Adipocyte (in vitro differentiated cells): ENCODE measurements at regions not wholly inside any gene's neighbourhood (a gene's known extent, or its start where the extent isn't known, plus 50 kb on each side); places are given as distances from the start of the nearest gene placed in this dataset.

Experiments used
- DNase-seq: peaks from one replicate; pipeline ENCODE4 v3.0.0-alpha.2; 2015; ENCODE audit warnings: low read depth
- H3K27me3 ChIP-seq: replicated peaks from 2 replicates; pipeline ENCODE4 v1.7.0; 2013; ENCODE audit warnings: mild to moderate bottlenecking, low read length, moderate library complexity; ENCODE audit not compliant: control insufficient read depth, insufficient read depth
- H3K36me3 ChIP-seq: 2 replicates; pipeline ENCODE4 v1.7.0; 2013; ENCODE audit warnings: low read length, mild to moderate bottlenecking, moderate library complexity; ENCODE audit not compliant: control insufficient read depth, insufficient read depth, severe bottlenecking
- H3K4me1 ChIP-seq: 2 replicates; pipeline ENCODE4 v1.7.0; 2013; ENCODE audit warnings: mild to moderate bottlenecking, low read length, moderate library complexity; ENCODE audit not compliant: control insufficient read depth, insufficient read depth
- H3K4me3 ChIP-seq: 2 replicates; pipeline ENCODE4 v1.7.0; 2013; ENCODE audit warnings: mild to moderate bottlenecking, low read length, moderate library complexity
- H3K9ac ChIP-seq: 2 replicates; pipeline ENCODE4 v1.7.0; 2013; ENCODE audit warnings: mild to moderate bottlenecking, low read length, moderate library complexity
- H3K9me3 ChIP-seq: 2 replicates; pipeline ENCODE4 v1.7.0; 2013; ENCODE audit warnings: mild to moderate bottlenecking, low read length, moderate library complexity; ENCODE audit not compliant: control insufficient read depth

- Histone ChIP-seq H3K27me3 (no peaks in the 10 kb centered on the region), H3K4me1 (peaks cover 19% of the 10 kb centered on the region), H3K36me3 (no peaks in the 10 kb centered on the region), H3K9me3 (no peaks in the 10 kb centered on the region), H3K4me3 (no peak overlapping the region), H3K9ac (no peak overlapping the region)
- DNase-seq, result no peak
Observed at GRCh38 chr9:26756881-26757280, 135.7 kb downstream of the CAAP1 start.

DNA sequence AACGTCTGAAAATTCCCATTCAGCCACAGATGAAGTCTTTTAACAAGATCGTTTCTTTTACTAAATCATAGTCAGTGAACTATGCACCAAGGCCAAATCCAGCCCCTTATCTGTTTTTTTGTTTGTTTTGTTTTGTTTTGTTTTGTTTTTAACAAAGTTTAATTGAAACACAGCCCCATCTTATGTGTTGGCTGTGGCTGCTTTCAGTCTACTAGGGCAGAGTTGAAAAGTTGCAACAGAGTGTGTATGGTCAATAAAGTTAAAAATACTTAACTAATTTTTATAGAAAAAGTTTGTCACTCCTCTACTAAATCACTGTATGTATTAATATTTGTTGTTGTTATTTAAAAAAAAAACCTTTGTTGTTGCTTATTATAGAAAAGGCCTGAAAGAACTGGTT lies 137.1 kb downstream of the CAAP1 start:
- H3K36me3 ChIP-seq, result no peaks in the 10 kb centered on the region
- H3K4me3 ChIP-seq, result peak overlapping the region; percentile 14
- H3K9me3 ChIP-seq, result no peaks in the 10 kb centered on the region
- no peaks in the 10 kb centered on the region for H3K27me3 ChIP-seq
- H3K9ac ChIP-seq, result peak overlapping the region; percentile 58
- peaks cover 19% of the 10 kb centered on the region for H3K4me1 ChIP-seq
- DNase-seq, result no peak

- Histone ChIP-seq H3K9me3 (no peaks in the 10 kb centered on the region), H3K9ac (no peak overlapping the region), H3K36me3 (no peaks in the 10 kb centered on the region), H3K4me3 (no peak overlapping the region), H3K27me3 (no peaks in the 10 kb centered on the region), H3K4me1 (peaks cover 19% of the 10 kb centered on the region)
- DNase-seq, result no peak
Observed at GRCh38 chr9:26754509-26755164, 138.0 kb downstream of the CAAP1 start.

DNA sequence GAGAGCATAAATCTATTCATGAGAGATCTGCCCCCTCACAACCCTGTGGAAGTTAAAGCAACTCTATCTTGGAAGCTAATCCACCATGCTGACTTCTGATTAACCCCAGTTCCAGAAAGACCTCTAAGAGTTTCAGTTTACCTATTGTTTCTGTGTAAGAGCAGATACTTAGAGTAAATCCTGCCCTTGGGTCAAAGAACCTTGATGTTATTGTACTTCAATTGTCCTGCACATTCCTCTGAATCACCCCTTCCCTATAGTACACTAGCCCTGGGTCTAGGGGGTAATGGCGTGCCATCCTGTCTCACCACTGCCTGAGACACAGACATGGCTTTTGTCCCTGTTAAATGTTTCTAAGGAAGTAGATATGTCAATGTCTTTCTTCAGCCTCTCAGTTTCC lies 138.6 kb downstream of the CAAP1 start:
- no peaks in the 10 kb centered on the region for H3K27me3 ChIP-seq
- DNase-seq, result no peak
- no peak overlapping the region for H3K9ac ChIP-seq
- H3K9me3 ChIP-seq, result no peaks in the 10 kb centered on the region
- H3K4me3 ChIP-seq, result no peak overlapping the region
- H3K36me3 ChIP-seq, result no peaks in the 10 kb centered on the region
- H3K4me1 ChIP-seq, result peaks cover 19% of the 10 kb centered on the region

DNA sequence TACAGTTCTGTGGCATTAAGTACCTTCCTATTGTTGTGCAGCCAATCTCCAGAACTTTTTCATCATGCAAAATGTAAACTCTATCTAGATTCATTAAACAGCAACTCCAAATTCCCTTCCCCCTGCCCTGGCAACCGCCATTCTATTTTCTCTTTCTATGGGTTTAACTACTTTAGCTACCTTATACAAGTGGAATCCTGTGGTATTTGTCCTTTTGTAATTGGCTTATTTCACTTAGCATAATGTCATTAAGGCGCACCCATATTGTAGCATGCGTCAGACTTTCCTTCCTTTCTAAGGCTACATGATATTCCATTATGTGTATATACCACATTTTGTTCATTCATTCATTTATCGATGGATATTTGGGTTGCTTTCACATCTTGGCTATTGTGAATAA lies 142.4 kb downstream of the CAAP1 start:
- no peaks in the 10 kb centered on the region for H3K27me3 ChIP-seq
- DNase-seq, result no peak
- no peaks in the 10 kb centered on the region for H3K9me3 ChIP-seq
- H3K9ac ChIP-seq, result no peak overlapping the region
- H3K4me1 ChIP-seq, result peaks cover 9% of the 10 kb centered on the region
- H3K36me3 ChIP-seq, result no peaks in the 10 kb centered on the region
- no peak overlapping the region for H3K4me3 ChIP-seq

DNA sequence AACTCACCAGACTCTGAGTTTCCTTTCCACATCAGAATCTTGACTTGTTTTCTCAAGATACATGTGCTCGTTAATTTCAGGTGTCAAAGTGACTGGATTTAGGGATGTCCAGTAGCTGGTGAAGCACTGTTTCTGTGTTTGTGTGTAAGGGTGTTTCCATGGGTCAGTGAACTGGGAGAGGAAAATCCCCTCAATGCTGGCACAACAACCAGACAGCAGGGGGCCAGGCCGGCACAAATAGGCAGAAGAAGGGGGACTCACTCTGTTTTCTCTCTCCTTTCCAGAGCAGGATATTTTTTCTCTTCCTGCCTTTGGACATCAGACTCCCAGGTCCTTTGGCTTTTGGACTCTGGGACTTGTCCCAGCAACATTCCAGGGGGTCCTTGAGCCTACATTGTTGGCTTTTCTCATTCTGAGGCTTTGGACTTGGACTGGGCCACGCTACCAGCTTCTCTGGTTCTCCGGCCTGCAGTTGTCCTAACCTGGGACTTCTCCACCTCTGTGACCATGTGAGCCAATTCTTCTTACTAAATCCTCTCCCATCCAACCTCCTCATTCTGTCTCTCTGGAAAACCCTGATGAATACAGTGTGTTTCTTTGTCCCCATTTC lies 144.0 kb downstream of the CAAP1 start:
- Histone ChIP-seq H3K27me3 (no peaks in the 10 kb centered on the region), H3K9me3 (no peaks in the 10 kb centered on the region), H3K4me3 (no peak overlapping the region), H3K36me3 (no peaks in the 10 kb centered on the region), H3K4me1 (no peaks in the 10 kb centered on the region), H3K9ac (no peak overlapping the region)
- DNase-seq, result no peak

DNA sequence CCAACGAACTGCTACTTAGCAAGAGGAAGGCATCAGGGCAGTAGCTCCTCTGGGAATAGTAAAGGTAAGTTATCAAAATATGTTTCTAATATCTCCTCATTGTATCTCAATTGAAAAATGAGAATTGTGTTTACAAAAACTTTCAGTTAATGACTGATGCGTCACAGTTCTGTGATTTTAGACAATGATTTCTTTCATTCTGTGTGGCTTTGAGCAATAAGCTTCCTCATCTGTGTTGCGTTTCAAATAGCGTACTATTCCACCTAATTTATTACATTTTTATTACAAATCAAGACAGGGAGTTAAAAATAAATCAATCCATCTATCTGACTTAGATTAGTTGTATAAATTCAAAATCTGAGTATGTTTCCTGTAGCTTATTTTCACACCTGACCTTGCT lies 145.0 kb downstream of the CAAP1 start:
- Histone ChIP-seq H3K4me1 (no peaks in the 10 kb centered on the region), H3K36me3 (no peaks in the 10 kb centered on the region), H3K27me3 (no peaks in the 10 kb centered on the region), H3K9ac (no peak overlapping the region), H3K9me3 (no peaks in the 10 kb centered on the region), H3K4me3 (no peak overlapping the region)
- DNase-seq, result no peak

- no peak overlapping the region for H3K4me3 ChIP-seq
- peak; percentile 5 for DNase-seq
- H3K36me3 ChIP-seq, result no peaks in the 10 kb centered on the region
- H3K4me1 ChIP-seq, result no peaks in the 10 kb centered on the region
- no peaks in the 10 kb centered on the region for H3K9me3 ChIP-seq
- no peaks in the 10 kb centered on the region for H3K27me3 ChIP-seq
- no peak overlapping the region for H3K9ac ChIP-seq
Observed at GRCh38 chr9:26746357-26747072, 146.1 kb downstream of the CAAP1 start.

GRCh38 chr9:26745111-26745510 lies 147.5 kb downstream of the CAAP1 start:
- Histone ChIP-seq H3K4me3 (no peak overlapping the region), H3K36me3 (no peaks in the 10 kb centered on the region), H3K27me3 (no peaks in the 10 kb centered on the region), H3K9me3 (peaks cover 1% of the 10 kb centered on the region), H3K9ac (no peak overlapping the region), H3K4me1 (no peaks in the 10 kb centered on the region)
- no peak for DNase-seq

DNA sequence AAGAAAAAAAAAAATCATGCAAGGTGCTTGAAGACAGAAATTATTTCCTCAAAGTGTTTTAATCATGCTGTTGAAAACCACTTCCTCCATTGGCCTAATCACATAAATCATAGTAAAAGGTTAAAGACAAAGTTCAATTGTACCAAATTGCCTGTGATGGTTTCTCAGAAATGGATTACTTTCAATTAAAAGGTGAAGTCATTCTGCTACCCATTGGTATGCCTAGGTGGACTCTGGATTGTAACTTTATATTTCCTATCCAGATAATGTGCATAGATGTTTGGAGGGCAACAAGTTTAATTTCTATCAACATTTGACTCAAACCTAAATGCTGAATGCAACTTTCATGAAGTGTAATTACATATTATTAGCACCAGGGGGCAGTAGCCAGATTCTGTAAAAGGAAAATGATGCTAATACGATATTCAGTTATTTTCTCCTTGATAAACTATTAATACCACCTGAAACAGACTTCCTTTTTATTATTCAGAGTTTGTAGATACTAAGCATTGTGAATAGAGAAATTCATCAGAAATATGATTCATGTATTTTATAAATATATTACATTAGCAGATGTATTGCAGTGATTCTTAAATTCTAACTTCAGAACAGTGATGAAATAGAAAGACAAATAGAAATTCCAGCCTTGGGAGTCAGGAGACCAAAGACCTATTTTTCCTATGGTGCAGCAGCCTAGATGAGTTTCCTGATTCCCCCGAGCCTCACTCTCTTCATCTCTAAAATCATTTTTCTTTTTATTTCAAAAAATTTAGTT lies 148.2 kb downstream of the CAAP1 start:
- H3K9ac ChIP-seq, result no peak overlapping the region
- H3K36me3 ChIP-seq, result no peaks in the 10 kb centered on the region
- no peaks in the 10 kb centered on the region for H3K27me3 ChIP-seq
- peaks cover 8% of the 10 kb centered on the region for H3K9me3 ChIP-seq
- no peak overlapping the region for H3K4me3 ChIP-seq
- DNase-seq, result peak; percentile 71
- no peaks in the 10 kb centered on the region for H3K4me1 ChIP-seq

DNA sequence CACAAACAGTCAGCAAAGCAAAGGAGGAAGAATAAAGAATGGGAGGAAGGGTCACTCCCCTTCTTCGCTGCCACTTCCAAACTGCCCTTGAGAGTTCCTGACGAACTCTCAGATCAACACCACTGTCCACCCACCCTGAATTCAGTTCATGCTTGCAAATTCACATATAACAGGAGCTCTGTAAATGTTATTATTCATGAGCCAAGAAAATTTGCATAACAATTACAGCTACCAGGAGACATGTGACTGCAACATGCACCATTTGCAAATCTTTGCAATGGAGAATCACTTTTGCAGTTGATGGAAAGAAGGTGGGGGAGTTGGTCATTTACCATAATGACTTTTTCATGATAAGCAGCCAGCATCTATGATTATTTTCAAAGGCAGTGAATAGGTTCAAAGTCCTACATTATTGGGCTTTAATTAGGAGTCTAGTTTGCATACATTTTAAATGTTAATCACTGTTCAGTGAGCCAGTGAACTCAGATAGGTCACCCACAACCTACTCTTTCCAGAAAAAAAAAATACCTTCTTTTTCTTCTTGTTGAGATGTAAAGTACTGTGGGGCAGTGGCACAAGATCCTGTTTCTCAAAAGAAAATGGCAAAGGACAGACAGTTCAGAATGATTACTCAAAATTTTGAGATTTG lies 149.7 kb downstream of the CAAP1 start:
- no peak overlapping the region for H3K4me3 ChIP-seq
- peaks cover 16% of the 10 kb centered on the region for H3K9me3 ChIP-seq
- H3K36me3 ChIP-seq, result no peaks in the 10 kb centered on the region
- H3K9ac ChIP-seq, result no peak overlapping the region
- DNase-seq, result no peak
- no peaks in the 10 kb centered on the region for H3K4me1 ChIP-seq
- no peaks in the 10 kb centered on the region for H3K27me3 ChIP-seq
